ENCODE measurements at regions not wholly inside any gene's neighbourhood (a gene's known extent, or its start where the extent isn't known, plus 50 kb on each side); places are given as distances from the start of the nearest gene placed in this dataset.
"Not testable (repeated sequence)": the region's sequence is repeated elsewhere in the genome, so short reads cannot be mapped to it uniquely, and the experiment has no call there.

- Mint-ChIP-seq H3K36me3 (no peaks in the 10 kb centered on the region), H3K27me3 (peaks cover 40% of the 10 kb centered on the region), H3K4me3 (no peak overlapping the region), H3K9me3 (peaks cover 0 to 2% (median 0%) of the 10 kb centered on the region in 7 donors), H3K27ac (no peak overlapping the region), H3K4me1 (peaks cover 0 to 6% (median 2%) of the 10 kb centered on the region in 4 donors)
- no peak overlapping the region for H3K4me3 ChIP-seq (ENCODE audit: low read depth, low read length)
- no peak overlapping the region for H3K27ac ChIP-seq (ENCODE audit: insufficient read depth, low read length, poor library complexity, severe bottlenecking)
- peaks cover 6% of the 10 kb centered on the region for H3K27me3 ChIP-seq (ENCODE audit: control insufficient read depth, insufficient read depth, low read length)
- peaks cover 0 to 6% of the 10 kb centered on the region in 2 experiments for H3K9me3 ChIP-seq (ENCODE audit: control insufficient read depth in 2 of 2, low read length in 2 of 2)
- DNase-seq (no peak), ATAC-seq (ENCODE audit: low read depth in 2 of 2) (no peak)
- H3K4me1 ChIP-seq (ENCODE audit: control insufficient read depth, insufficient read depth, low read length, poor library complexity, severe bottlenecking), result peaks cover 1% of the 10 kb centered on the region
- H3K36me3 ChIP-seq (ENCODE audit: control insufficient read depth, insufficient read depth, low read length), result no peaks in the 10 kb centered on the region
Observed at GRCh38 chr6:13865141-13865540, 50.8 kb upstream of the MCUR1 start.

DNA sequence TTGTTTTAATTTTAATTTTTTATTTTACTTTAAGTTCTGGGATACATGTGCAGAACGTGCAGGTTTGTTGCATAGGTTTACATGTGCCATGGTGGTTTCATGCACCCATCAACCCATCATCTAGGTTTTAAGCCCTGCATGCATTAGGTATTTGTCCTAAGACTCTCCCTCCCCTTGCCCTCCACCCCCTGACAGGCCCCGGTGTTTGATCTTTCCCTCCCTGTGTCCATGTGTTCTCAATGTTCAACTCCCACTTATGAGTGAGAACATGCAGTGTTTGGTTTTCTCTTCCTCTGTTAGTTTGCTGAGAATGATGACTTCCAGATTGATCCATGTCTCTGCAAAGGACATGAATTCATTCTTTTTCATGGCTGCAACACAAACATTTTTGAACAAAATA lies 50.3 kb upstream of the MCUR1 start:
- peaks cover 41% of the 10 kb centered on the region for H3K27me3 Mint-ChIP-seq
- DNase-seq; H3K4me3 ChIP-seq (ENCODE audit: low read depth, low read length); H3K36me3 Mint-ChIP-seq; H3K27me3 ChIP-seq (ENCODE audit: control insufficient read depth, insufficient read depth, low read length); H3K4me3 Mint-ChIP-seq; H3K4me1 ChIP-seq (ENCODE audit: control insufficient read depth, insufficient read depth, low read length, poor library complexity, severe bottlenecking); H3K4me1 Mint-ChIP-seq; ATAC-seq (ENCODE audit: low read depth in 2 of 2); H3K9me3 Mint-ChIP-seq; H3K27ac Mint-ChIP-seq; H3K36me3 ChIP-seq (ENCODE audit: control insufficient read depth, insufficient read depth, low read length); H3K9me3 ChIP-seq (ENCODE audit: control insufficient read depth in 2 of 2, low read length in 2 of 2); H3K27ac ChIP-seq (ENCODE audit: insufficient read depth, low read length, poor library complexity, severe bottlenecking): not testable (repeated sequence)
